Vagina (tissue), 2 donors: ENCODE measurements at regions not wholly inside any gene's neighbourhood (a gene's known extent, or its start where the extent isn't known, plus 50 kb on each side); places are given as distances from the start of the nearest gene placed in this dataset.
"Not testable (repeated sequence)": the region's sequence is repeated elsewhere in the genome, so short reads cannot be mapped to it uniquely, and the experiment has no call there.

Experiments
- DNase-seq, 2 donors: peaks; one replicate each; pipeline ENCODE4 v3.0.0-alpha.2; 2017; ENCODE audit errors: extremely low spot score in 2 of 2
- H3K27ac ChIP-seq: fragments of 200-600 bp; sonication (generic); one replicate; pipeline ENCODE4 v1.5.1; 2019
- H3K27me3 ChIP-seq: fragments of 200-600 bp; sonication (generic); one replicate; pipeline ENCODE4 v1.5.1; 2019
- H3K36me3 ChIP-seq, 2 donors: fragments of 200-600 bp; sonication (generic); one replicate each; pipeline ENCODE4 v1.5.1; 2017 to 2019
- H3K4me1 ChIP-seq: fragments of 200-600 bp; sonication (generic); one replicate; pipeline ENCODE4 v1.5.1; 2019
- H3K4me3 ChIP-seq, 2 donors: fragments of 200-600 bp; sonication (generic); 1 replicate in 1 of 2; 2 replicates in 1 of 2; pipeline ENCODE4 v1.5.1; 2016 to 2019
- H3K9me3 ChIP-seq: fragments of 200-600 bp; sonication (generic); one replicate; pipeline ENCODE4 v1.5.1; 2019
- POLR2A ChIP-seq, 2 donors: fragments of 450-650 bp; IDR thresholded peaks; one replicate each; pipeline ENCODE4 v1.6.1; 2017; ENCODE audit warnings: antibody characterized with exemption in 2 of 2, mild to moderate bottlenecking in 2 of 2, moderate library complexity in 2 of 2
- POLR2AphosphoS5 ChIP-seq, 2 donors: sonication (generic); formaldehyde crosslinking; IDR thresholded peaks; one replicate each; pipeline ENCODE4 v1.9.0; 2017; ENCODE audit warnings: antibody characterized with exemption in 2 of 2, mild to moderate bottlenecking in 2 of 2, low read depth in 1 of 2; ENCODE audit not compliant: insufficient read depth in 1 of 2
- intact Hi-C: fragments of 100-400 bp; cut with DNase I; formaldehyde crosslinking; loops from one replicate; pipeline ENCODE4 v1.15.1; 2023
- TF ChIP-seq, protein P1 (sequence below), 3 experiments: fragments of 450-650 bp in 2 of 3; fragments of 200-600 bp in 1 of 3; sonication (generic) in 1 of 3; IDR thresholded peaks; one replicate each; pipeline ENCODE4 v1.5.1; 2017 to 2019; ENCODE audit warnings: antibody characterized with exemption in 3 of 3, mild to moderate bottlenecking in 2 of 3, moderate library complexity in 2 of 3

DNA sequence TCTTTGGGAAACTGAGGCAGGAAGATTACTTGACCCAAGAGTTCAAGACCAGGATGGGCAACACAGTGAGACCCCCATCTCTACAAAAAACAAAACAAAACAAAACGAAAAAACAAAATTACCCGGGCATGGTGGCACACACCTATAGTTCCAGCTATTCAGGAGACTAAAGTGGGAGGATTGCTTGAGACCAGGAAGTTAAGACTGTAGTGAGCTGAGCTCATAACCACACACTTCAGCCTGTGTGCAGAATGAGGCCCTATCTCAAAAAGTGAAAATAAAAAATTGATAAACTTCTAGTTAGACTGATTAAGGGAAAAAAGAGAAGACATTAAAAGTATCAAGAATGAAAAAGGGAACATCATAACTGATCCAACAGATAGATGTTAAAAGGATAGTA lies 154.0 kb downstream of the RHOU start:
- TF ChIP-seq POLR2AphosphoS5 (IDR thresholded peaks at IDR 0.05; ENCODE audit: insufficient read depth in 1 of 2, low read depth in 1 of 2) (no peak), POLR2A (IDR thresholded peaks at IDR 0.05) (no peak)
- TF ChIP-seq, protein P1, sequence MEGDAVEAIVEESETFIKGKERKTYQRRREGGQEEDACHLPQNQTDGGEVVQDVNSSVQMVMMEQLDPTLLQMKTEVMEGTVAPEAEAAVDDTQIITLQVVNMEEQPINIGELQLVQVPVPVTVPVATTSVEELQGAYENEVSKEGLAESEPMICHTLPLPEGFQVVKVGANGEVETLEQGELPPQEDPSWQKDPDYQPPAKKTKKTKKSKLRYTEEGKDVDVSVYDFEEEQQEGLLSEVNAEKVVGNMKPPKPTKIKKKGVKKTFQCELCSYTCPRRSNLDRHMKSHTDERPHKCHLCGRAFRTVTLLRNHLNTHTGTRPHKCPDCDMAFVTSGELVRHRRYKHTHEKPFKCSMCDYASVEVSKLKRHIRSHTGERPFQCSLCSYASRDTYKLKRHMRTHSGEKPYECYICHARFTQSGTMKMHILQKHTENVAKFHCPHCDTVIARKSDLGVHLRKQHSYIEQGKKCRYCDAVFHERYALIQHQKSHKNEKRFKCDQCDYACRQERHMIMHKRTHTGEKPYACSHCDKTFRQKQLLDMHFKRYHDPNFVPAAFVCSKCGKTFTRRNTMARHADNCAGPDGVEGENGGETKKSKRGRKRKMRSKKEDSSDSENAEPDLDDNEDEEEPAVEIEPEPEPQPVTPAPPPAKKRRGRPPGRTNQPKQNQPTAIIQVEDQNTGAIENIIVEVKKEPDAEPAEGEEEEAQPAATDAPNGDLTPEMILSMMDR (IDR thresholded peaks at IDR 0.05): no peak
- intact Hi-C loops: no loop called here
- Histone ChIP-seq H3K36me3 (no peaks in the 10 kb centered on the region), H3K9me3 (no peaks in the 10 kb centered on the region), H3K27ac (no peak overlapping the region), H3K4me1 (no peaks in the 10 kb centered on the region), H3K27me3 (no peaks in the 10 kb centered on the region), H3K4me3 (no peak overlapping the region)
- peak in 1 of 2 donors; percentile 16 for DNase-seq

DNA sequence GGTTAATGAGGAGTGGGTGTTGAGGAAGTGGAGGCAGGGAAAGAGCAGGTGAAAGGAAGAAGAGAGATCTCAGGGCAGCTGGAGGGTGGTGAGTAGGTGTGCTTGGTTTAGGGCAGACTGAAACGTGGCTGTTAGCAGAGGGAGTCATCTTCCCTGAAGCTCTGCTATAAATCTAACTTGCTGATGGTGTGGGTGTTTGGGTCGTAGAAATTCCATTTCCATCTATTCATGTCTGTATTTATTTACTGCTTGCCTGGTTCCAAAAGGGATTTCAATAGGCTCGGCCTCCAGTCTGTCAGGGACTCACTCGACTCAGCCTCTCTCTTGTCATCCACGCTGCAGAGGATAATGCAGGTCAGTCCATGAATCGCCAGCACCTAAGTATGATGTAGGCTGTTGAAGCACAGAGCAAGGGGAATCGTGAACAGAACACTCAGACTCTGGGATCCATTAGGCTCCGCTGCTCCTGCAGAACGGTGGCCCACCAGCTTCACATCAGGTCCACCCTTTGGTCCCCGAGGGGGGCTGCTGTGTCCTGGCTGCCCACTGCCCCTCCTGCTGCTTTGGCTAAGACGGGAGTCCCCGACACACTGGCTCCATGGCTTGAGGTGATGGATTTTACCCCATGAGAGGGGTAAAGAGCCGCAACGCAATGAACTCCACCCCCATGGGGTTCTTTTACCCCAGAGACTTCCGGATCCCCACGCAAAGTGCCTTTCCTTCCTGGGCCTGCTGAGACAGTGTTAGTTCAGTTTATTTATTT lies 156.2 kb downstream of the RHOU start:
- Histone ChIP-seq H3K4me3 (no peak overlapping the region), H3K27ac (no peak overlapping the region), H3K36me3 (no peaks in the 10 kb centered on the region), H3K4me1 (no peaks in the 10 kb centered on the region), H3K9me3 (no peaks in the 10 kb centered on the region), H3K27me3 (no peaks in the 10 kb centered on the region)
- DNase-seq: peak in 1 of 2 donors; percentile 61
- TF ChIP-seq POLR2AphosphoS5 (IDR thresholded peaks at IDR 0.05; ENCODE audit: insufficient read depth in 1 of 2, low read depth in 1 of 2): no peak
- TF ChIP-seq POLR2A (IDR thresholded peaks at IDR 0.05): no peak
- TF ChIP-seq, protein P1 (IDR thresholded peaks at IDR 0.05): no peak
- intact Hi-C loops: no loop called here

DNA sequence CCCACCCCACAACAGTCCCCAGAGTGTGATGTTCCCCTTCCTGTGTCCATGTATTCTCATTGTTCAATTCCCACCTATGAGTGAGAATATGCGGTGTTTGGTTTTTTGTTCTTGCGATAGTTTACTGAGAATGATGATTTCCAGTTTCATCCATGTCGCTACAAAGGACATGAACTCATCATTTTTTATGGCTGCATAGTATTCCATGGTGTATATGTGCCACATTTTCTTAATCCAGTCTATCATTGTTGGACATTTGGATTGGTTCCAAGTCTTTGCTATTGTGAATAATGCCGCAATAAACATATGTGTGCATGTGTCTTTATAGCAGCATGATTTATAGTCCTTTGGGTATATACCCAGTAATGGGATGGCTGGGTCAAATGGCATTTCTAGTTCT lies 156.9 kb downstream of the RHOU start:
- H3K4me1 ChIP-seq, intact Hi-C loops, H3K27ac ChIP-seq, H3K4me3 ChIP-seq, H3K36me3 ChIP-seq, DNase-seq, H3K9me3 ChIP-seq, H3K27me3 ChIP-seq: not testable (repeated sequence)

DNA sequence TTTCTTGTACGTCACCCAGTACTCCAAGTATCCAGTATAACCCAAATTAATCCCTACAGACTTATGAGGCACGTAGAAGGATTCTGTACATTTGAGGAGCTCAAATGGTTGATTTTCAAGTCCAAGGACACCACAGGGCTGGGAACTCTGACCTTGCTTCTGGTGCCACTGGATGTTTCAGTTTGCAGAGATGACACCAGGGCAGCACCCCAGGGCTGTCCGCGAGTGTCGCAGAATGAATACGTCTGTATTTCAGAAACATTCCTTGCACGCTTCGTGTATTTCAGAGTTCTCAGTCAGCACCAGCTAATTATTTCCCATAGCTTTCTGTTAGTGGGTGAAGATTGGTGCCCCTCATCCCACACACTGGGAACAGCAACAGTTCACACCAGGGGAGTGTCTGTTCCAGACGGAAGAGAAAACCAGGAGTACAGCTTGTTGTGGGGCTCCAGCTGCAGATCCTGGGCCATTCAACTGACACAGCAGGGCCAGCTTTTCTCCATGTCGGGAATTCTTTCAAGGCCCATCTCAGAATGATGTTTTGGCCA lies 159.2 kb downstream of the RHOU start:
- H3K27ac ChIP-seq: no peak overlapping the region
- DNase-seq: peak in 1 of 2 donors; percentile 67
- H3K9me3 ChIP-seq: no peaks in the 10 kb centered on the region
- intact Hi-C loops: no loop called here
- no peak overlapping the region for H3K4me3 ChIP-seq
- TF ChIP-seq, protein P1 (IDR thresholded peaks at IDR 0.05): no peak
- TF ChIP-seq POLR2A (IDR thresholded peaks at IDR 0.05): no peak
- no peak for TF ChIP-seq POLR2AphosphoS5 (IDR thresholded peaks at IDR 0.05; ENCODE audit: insufficient read depth in 1 of 2, low read depth in 1 of 2)
- H3K27me3 ChIP-seq: no peaks in the 10 kb centered on the region
- peaks cover 2% of the 10 kb centered on the region for H3K4me1 ChIP-seq
- no peaks in the 10 kb centered on the region for H3K36me3 ChIP-seq

DNA sequence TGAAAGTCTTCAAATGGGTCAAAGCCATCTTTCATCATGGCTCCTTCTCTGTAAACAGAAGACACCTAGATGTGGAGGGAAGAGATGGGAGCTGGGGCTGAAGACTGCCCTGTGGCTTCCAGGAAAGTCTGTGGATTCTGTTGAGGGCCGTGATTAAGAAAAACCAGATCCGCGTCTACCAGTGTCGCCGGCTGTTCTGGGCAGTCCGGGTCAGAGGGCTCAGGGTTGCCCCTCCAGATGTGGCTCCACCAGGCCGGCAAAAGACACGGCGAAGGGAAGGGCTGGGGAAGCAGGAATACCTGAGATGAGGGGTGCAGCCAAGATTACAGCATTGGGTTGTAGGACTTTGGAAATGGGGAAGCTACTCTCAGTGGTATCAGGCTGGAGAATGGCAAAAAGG lies 162.6 kb downstream of the RHOU start:
- Histone ChIP-seq H3K27ac (no peak overlapping the region), H3K36me3 (no peaks in the 10 kb centered on the region), H3K27me3 (no peaks in the 10 kb centered on the region), H3K4me1 (peaks cover 32% of the 10 kb centered on the region), H3K4me3 (no peak overlapping the region), H3K9me3 (no peaks in the 10 kb centered on the region)
- peak in 1 of 2 donors; percentile 81 for DNase-seq
- TF ChIP-seq, protein P1 (IDR thresholded peaks at IDR 0.05): no peak
- TF ChIP-seq POLR2AphosphoS5 (IDR thresholded peaks at IDR 0.05; ENCODE audit: insufficient read depth in 1 of 2, low read depth in 1 of 2): no peak
- TF ChIP-seq POLR2A (IDR thresholded peaks at IDR 0.05): no peak
- intact Hi-C loops: no loop called here
